Neural cell (in vitro differentiated cells): ENCODE measurements at regions not wholly inside any gene's neighbourhood (a gene's known extent, or its start where the extent isn't known, plus 50 kb on each side); places are given as distances from the start of the nearest gene placed in this dataset.

Experiments used
- CTCF ChIP-seq: fragments of 450-650 bp; IDR thresholded peaks from 2 replicates; pipeline ENCODE4 v1.5.1; 2014; ENCODE audit warnings: antibody characterized with exemption, mild to moderate bottlenecking, moderate library complexity; ENCODE audit not compliant: poor library complexity, severe bottlenecking
- EP300 ChIP-seq: fragments of 450-650 bp; conservative IDR thresholded peaks from 2 replicates; pipeline ENCODE4 v1.6.1; 2014; ENCODE audit warnings: antibody characterized with exemption, mild to moderate bottlenecking, moderate library complexity; ENCODE audit not compliant: poor library complexity, severe bottlenecking
- EZH2 ChIP-seq: fragments of 200-600, 300-800 bp; shearing (Covaris generic), sonication (generic); IDR thresholded peaks from 2 replicates; pipeline ENCODE4 v1.6.1; 2014; ENCODE audit warnings: antibody characterized with exemption, low read length, borderline replicate concordance, mild to moderate bottlenecking; ENCODE audit not compliant: insufficient read depth, poor library complexity, severe bottlenecking
- MXI1 ChIP-seq: fragments of 450-650 bp; conservative IDR thresholded peaks from 2 replicates; pipeline ENCODE4 v1.6.1; 2014; ENCODE audit warnings: antibody characterized with exemption, mild to moderate bottlenecking; ENCODE audit not compliant: poor library complexity, severe bottlenecking
- POLR2AphosphoS5 ChIP-seq: IDR thresholded peaks from 2 replicates; pipeline ENCODE4 v1.6.1; 2012
- RAD21 ChIP-seq: fragments of 450-650 bp; conservative IDR thresholded peaks from 2 replicates; pipeline ENCODE4 v1.6.1; 2014; ENCODE audit warnings: antibody characterized with exemption, mild to moderate bottlenecking, moderate library complexity
- REST ChIP-seq: IDR thresholded peaks from 2 replicates; pipeline ENCODE4 v1.6.1; 2012; ENCODE audit warnings: borderline replicate concordance

- TF ChIP-seq CTCF (no peak), POLR2AphosphoS5 (no peak), EZH2 (no peak), EP300 (no peak), RAD21 (no peak), REST (no peak), MXI1 (no peak)
Observed at GRCh38 chr4:19743115-19743638, 508.5 kb upstream of the SLIT2 start.
